GM12872 (cell line): ENCODE measurements at regions not wholly inside any gene's neighbourhood (a gene's known extent, or its start where the extent isn't known, plus 50 kb on each side); places are given as distances from the start of the nearest gene placed in this dataset.

Experiments used
- CTCF ChIP-seq: IDR thresholded peaks from 3 replicates; pipeline ENCODE4 v1.5.1; 2011; ENCODE audit warnings: low read depth, mild to moderate bottlenecking, low read length, moderate library complexity; ENCODE audit not compliant: insufficient read depth

- TF ChIP-seq CTCF: no peak
These were observed 109.6 kb upstream of the FERMT1 start for GRCh38 chr20:6232436-6232835.

GRCh38 chr20:6231556-6231955 is 108.7 kb upstream of the FERMT1 start:
- no peak for TF ChIP-seq CTCF

GRCh38 chr20:6228302-6228843 is 105.5 kb upstream of the FERMT1 start:
- no peak for TF ChIP-seq CTCF

GRCh38 chr20:6213311-6213710 is 90.5 kb upstream of the FERMT1 start:
- TF ChIP-seq CTCF: no peak

GRCh38 chr20:6212903-6213302 is 90.1 kb upstream of the FERMT1 start:
- TF ChIP-seq CTCF: no peak

GRCh38 chr20:6209093-6209492 is 86.3 kb upstream of the FERMT1 start:
- TF ChIP-seq CTCF: no peak

- no peak for TF ChIP-seq CTCF
These were observed 77.3 kb upstream of the FERMT1 start for GRCh38 chr20:6200092-6200491.

GRCh38 chr20:6185268-6185667 is 62.4 kb upstream of the FERMT1 start:
- no peak for TF ChIP-seq CTCF
